IPS-NIHi7 (cell line): ENCODE measurements at regions not wholly inside any gene's neighbourhood (a gene's known extent, or its start where the extent isn't known, plus 50 kb on each side); places are given as distances from the start of the nearest gene placed in this dataset.
"Not testable (repeated sequence)": the region's sequence is repeated elsewhere in the genome, so short reads cannot be mapped to it uniquely, and the experiment has no call there.

Source experiments
- DNase-seq: peaks from one replicate; pipeline ENCODE4 v3.0.0; 2012; ENCODE audit warnings: mixed read lengths; ENCODE audit errors: extremely low spot score

- no peak for DNase-seq
Observed at GRCh38 chr14:58887931-58888330, 250.2 kb downstream of the DACT1 start.

GRCh38 chr14:58898655-58899316 is 261.0 kb downstream of the DACT1 start:
- DNase-seq: no peak

- no peak for DNase-seq
Observed at GRCh38 chr14:58899317-58899713, 261.6 kb downstream of the DACT1 start.

- DNase-seq: no peak
Observed at GRCh38 chr14:58901826-58902225, 264.1 kb downstream of the DACT1 start.

- no peak for DNase-seq
Observed at GRCh38 chr14:58904776-58905175, 267.0 kb downstream of the DACT1 start.

- DNase-seq: no peak
Observed at GRCh38 chr14:58907803-58908202, 270.0 kb downstream of the DACT1 start.

GRCh38 chr14:58912287-58912686 is 274.5 kb downstream of the DACT1 start:
- DNase-seq: no peak

- no peak for DNase-seq
Observed at GRCh38 chr14:58912799-58913432, 275.2 kb downstream of the DACT1 start.

GRCh38 chr14:58914279-58914855 is 274.1 kb upstream of the DAAM1 start:
- DNase-seq: no peak

GRCh38 chr14:58915646-58916045 is 272.8 kb upstream of the DAAM1 start:
- no peak for DNase-seq

- DNase-seq: no peak
Observed at GRCh38 chr14:58918066-58918738, 270.3 kb upstream of the DAAM1 start.

GRCh38 chr14:58919217-58919616 is 269.2 kb upstream of the DAAM1 start:
- DNase-seq: no peak

GRCh38 chr14:58920230-58920629 is 268.2 kb upstream of the DAAM1 start:
- no peak for DNase-seq

GRCh38 chr14:58922201-58922940 is 266.1 kb upstream of the DAAM1 start:
- DNase-seq: not testable (repeated sequence)

- DNase-seq: peak; percentile 25
Observed at GRCh38 chr14:58923751-58924405, 264.6 kb upstream of the DAAM1 start.

GRCh38 chr14:58941629-58942028 is 246.8 kb upstream of the DAAM1 start:
- no peak for DNase-seq

GRCh38 chr14:58942516-58942915 is 246.0 kb upstream of the DAAM1 start:
- no peak for DNase-seq

GRCh38 chr14:58944343-58944967 is 244.0 kb upstream of the DAAM1 start:
- DNase-seq: no peak

- no peak for DNase-seq
Observed at GRCh38 chr14:58944968-58945356, 243.5 kb upstream of the DAAM1 start.

GRCh38 chr14:58946431-58946830 is 242.0 kb upstream of the DAAM1 start:
- no peak for DNase-seq

- DNase-seq: no peak
Observed at GRCh38 chr14:58947156-58947555, 241.3 kb upstream of the DAAM1 start.
